HPDE6-E6E7 (cell line): ENCODE measurements at regions not wholly inside any gene's neighbourhood (a gene's known extent, or its start where the extent isn't known, plus 50 kb on each side); places are given as distances from the start of the nearest gene placed in this dataset.
"Not testable (repeated sequence)": the region's sequence is repeated elsewhere in the genome, so short reads cannot be mapped to it uniquely, and the experiment has no call there.

Experiments
- DNase-seq: peaks from one replicate; pipeline ENCODE4 v3.0.0; 2011; ENCODE audit warnings: missing footprints; ENCODE audit errors: extremely low spot score

DNA sequence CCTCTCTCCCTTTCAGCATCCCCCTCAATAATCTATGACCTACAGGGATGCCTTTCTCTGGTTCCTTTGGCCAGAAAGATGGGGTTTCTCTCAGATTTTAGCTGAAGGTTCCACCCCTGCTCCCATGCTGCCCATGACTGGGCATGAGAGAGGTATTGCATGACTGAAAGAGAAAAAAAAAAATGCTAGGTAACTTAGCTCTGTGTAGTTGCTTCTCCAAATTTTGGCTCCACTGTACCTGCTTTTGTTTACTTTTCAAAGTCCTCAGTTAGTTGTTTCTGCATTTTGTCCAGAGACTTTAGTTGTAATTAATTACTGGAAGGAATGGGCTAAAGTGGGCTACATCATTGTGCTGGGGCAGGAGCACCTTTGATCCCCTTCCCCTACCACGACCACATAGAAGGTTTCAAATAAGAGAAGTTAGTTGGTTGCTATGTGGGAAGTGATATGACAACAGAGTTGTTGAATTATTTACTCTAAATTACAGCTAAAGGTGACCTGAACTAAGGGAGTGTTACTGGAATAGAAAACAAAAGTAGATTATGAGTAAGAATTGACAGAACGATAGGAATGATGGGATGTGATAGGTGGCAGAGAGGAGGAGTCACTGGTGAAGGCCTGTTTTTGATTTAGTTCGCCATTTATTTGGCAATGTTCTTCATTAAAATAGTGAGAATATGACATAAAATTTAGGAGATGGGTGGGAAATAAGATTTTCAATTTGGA lies 605.4 kb upstream of the NR2F2 start:
- no peak for DNase-seq

DNA sequence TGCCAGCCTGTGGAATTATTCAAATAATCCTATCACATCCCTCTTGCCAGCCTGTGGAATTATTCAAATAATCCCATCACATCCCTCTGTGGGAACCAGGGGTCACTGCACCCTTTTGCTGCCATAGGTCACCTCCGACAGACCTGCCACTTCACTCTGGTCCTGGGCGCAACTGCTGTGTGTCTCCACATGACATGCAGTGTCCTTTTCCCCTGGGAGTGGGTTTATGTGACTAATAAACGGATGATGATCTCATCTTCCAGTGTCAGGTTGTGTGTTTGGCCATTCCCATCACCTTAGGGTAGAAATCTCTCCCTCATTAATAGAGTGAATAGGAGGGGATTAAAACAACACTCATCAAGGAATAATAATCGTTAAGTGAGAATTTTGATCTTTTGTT lies 603.6 kb upstream of the NR2F2 start:
- DNase-seq: no peak

DNA sequence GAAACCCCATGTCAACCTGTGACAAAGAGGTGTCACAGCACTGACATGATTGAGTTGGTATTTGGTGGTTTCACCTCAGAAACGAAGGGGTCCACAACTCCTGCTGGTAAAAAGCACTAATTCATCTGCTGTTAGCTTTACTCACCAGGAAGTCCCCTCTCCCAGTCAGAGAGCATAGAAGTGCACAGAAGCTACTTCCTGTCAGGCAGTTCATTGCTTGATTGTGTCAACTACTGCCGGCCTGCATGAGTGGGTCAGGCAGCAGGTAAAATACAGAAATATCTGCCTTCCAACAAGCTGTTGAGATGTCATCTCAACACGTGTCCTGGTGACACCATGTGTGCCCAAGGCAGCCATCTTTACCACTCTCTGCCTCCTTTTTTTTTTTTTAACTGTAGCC lies 596.6 kb upstream of the NR2F2 start:
- DNase-seq: no peak

DNA sequence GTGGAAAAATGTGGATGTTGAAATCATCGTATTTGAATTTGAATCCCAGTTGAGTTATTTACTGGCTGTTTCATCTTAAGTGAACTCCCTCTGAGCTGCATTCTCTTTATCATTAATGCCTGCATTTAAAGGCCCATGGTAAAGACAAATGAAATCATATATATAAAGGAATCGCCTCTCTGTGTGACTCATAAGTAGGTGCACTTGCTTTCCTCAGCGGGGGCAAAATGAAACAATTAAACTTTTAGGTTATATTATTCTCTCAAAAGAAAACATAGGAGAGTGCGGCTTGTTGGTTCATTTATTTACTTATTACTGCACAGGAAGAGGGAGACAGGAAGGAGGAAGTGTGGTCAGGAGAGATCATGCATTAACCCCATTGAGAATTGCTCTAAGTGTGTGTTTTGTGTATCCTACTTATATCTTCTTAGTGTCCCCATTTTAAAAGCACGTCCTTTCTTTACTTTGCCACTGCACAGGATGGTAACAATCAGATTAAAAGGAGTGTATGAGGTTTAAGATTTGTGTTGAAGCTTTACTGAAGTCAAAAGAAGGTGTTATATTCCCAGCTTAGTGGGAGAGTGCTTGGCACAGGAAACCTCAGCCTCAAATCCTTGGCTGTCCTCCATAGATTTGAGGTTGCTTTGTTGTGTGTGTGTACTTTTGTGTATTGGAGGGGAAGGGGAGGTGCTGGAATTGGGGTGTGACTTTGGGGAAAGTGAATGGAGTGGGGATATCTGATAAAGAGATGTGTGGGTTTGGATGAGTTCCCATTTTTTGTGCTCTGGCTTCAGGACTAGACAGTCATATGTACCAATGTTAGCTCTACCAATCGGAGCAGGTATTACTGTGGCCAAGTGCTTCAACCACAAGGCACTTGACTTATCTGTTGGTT lies 595.8 kb upstream of the NR2F2 start:
- DNase-seq: no peak

DNA sequence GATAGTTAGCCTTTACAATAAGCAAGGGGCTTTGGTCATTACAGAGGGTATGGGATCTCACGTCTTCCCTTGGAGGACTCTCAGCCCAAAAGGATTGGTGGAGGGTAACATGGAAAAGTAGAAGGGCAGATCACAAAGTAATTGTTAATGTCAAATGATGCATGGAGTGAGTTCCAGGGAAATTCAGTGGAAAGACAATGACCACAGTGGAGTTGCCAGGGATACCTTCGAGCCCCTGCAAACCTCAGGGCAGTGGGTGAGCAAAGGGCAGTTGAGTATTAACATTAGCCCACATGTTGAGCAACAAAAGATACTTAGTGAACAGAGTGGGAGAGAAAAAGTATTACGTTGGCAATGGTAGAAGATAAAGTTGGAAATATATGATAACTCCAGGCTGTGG lies 593.4 kb upstream of the NR2F2 start:
- DNase-seq: no peak

DNA sequence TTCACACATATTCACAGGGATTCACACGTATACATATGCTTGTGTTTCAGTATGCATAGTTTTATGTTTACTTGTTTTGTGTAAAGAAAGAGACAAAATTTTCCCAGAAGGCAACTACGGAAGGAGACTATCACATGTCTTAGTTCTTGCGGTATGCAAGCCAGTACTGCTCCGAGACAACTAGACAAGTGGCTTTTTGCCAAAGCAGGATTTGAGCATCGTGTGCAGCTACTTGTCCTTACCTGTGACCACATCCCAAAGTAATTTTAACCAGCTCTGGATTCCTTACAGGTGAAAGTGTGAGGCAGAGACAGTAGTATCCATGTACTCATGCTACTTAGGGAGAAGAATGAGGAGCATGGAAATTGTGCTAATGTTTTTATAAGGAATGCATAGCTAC lies 591.4 kb upstream of the NR2F2 start:
- peak; percentile 6 for DNase-seq

DNA sequence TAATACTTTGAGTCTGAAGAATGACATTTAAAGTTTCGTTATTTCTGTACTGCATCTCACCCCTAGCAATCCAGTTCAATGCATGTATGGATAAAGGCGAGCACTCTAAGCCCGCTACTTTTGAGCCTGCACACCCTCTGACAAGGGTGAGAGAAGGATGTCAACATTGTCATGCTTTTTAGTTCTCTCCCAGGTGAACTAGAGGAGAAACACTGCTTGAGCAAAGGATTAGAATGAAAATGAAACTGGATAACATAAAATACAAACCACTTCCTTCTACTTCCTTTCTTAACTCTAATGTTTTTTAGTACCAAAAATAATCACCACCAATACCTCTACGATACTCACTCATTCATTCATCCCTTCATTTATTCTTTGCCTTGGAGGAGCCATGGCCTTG lies 588.7 kb upstream of the NR2F2 start:
- DNase-seq: no peak

DNA sequence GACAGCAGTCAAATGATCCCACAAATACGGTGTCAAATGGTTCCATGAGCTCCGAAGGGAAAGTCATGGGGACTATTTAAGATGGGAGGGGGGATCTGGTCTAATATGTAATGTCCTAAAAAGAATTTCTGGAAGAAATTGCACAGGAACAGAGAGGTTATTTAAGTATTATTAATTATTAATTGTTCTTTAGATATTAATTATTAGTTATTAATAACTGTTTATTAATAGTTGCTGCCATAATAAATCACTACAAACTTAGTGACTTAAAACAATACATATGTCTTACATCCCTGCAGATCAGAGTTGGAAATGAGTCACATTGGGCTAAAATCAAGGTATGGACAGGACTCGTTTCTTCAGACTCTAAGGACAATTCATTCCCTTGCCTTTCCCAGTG lies 588.2 kb upstream of the NR2F2 start:
- DNase-seq: no peak

DNA sequence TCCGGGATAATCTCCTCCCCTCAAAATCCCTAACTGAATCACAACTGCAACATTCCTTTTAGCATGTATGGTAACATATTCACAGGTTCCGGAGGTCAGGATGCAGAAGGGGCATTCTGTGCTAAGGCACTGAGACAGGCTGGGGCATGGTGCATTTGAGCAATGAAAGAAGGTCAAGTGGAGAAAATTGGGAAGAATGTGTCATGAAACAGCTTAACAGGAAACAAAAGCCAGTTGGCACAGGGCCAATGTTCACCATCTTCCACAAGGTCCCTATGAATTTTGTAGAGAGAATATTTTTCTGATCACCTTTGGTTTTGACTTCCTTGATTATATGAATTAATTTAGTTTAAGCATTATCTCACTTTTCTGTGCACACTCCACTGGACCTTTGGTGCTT lies 587.7 kb upstream of the NR2F2 start:
- no peak for DNase-seq

DNA sequence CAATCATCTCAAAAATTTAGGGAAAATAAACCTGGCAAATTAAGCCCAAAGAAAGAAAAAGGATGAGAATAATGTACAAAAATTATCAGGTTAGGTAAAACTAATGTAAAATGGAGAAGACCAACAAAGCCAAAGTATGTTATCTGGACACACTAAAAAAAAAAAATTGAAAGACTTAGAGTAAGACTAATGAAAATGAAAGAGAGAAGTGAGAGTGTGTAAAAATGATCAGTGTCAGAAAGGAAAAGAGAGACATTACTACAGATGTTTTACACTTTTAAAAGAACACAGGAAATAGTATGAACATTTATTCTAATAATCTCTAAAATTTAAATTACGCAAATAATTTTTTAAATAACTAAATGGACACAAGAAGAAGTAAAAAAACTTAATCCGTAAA lies 573.3 kb upstream of the NR2F2 start:
- DNase-seq: no peak

DNA sequence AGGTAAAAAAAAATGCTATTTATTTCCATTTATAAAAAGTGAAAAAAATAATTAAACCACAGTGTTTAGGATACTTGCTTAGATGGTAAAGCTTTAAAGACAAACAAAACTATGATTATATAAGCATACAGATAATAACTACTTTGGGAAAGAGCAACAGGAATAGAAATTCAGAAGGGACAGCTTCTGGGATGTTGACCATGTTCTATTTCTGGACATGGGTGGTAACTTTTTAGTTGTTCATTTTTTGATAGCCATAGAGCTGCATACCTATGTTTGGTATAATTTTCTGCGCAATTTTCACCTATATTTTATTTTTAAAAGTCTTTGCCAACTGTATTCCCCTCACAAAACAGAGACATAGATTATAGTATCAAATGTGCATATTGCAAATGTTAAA lies 572.0 kb upstream of the NR2F2 start:
- DNase-seq: no peak

DNA sequence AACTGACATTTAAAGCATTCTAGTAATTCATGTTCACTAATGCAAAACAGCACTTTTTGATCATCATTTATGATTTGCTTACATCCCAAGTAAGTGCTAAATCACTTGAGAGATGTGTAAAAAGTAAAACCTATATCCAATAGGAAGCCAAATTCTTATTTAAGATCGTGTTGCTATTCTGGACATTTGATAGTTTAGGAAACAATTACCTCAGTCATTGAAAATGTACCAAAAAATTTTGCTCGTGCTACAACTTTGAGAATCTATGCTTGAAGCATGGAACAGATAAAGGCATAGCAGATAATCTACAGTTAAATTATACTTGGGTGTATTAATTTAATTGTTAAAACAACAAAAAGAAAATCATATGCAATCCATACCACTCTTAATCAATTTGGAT lies 571.6 kb upstream of the NR2F2 start:
- no peak for DNase-seq

DNA sequence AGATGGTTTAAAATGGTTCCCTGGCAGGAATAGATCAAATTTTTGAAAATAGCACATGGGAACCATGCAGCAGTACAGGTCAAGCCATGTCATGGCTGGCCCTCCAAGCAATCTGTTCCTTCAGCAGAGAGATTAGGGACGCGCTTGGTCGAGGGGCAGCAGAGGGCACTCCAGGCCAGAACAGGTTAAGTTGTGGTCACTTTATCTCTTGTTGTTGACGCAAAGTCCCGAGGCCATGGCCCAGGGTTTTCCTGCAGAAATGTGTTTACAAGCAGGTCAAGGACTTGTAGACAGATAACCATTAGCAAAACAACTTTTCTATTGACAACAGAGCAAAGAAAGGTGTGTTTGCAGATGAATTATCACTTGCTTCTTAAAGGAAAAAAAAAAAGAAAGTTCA lies 570.0 kb upstream of the NR2F2 start:
- no peak for DNase-seq

DNA sequence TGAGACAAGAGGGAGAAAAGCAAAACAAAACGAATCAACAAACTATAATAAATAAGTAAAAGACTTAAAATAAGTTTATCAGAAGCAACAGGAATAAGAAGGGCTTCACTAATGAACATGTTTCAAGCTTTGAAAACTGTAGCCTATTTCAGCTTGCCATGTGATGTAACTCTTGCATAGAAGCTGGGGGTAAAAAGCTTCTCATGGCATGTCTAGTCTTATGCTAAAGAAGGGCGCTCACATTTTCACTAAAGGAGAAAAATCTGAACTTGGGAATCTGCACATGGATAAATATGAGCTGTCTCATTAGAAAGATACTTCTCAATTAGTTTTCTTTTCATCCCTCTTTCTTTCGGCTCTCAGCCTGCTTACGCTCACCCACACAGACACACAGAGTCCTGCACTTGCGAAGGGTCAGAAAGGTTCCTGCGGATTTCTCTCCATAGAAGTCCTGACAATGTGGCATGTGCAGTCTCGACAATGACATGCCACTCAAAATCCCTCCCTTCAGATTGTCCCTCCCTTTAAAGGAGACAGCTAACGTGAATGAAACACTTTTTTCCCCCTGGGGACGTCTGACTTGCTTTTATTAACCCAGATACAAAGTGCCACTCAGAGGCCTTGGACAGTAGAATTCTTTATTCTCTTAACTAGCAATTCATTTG lies 568.9 kb upstream of the NR2F2 start:
- DNase-seq: no peak

DNA sequence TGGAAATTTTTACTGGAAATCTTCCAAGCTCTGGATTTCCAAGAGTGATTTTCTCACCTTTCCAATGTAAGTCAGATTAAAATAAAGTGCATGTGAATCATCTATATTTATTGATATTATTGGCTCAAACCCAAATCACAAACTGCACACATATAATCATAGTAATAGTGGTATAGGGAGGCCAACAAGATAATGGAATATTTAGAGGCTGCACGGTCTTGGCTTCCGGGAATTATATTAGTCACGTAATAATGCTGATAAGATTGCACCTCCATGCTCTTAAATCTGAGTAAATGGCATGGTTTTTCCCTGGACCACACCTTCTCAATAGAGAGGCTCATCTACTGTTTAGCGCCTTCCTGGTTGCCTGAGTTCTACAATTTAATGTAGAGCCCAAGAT lies 567.1 kb upstream of the NR2F2 start:
- DNase-seq: no peak

DNA sequence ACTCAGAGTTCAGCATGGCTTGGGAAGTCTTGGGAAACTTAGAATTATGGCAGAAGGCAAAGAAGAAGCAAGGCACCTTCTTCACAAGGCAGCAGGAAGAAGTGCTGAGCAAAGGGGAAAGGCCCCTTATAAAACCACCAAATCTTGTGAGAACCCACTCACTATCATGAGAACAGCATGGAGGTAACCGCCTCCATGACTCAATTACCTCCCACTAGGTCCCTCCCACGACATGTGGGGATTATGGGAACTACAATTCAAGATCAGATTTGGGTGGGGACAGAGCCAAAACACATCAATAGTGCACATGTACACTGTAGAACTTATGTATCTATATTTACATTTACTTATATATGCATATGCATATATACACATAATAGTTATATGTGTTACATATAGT lies 565.3 kb upstream of the NR2F2 start:
- no peak for DNase-seq

DNA sequence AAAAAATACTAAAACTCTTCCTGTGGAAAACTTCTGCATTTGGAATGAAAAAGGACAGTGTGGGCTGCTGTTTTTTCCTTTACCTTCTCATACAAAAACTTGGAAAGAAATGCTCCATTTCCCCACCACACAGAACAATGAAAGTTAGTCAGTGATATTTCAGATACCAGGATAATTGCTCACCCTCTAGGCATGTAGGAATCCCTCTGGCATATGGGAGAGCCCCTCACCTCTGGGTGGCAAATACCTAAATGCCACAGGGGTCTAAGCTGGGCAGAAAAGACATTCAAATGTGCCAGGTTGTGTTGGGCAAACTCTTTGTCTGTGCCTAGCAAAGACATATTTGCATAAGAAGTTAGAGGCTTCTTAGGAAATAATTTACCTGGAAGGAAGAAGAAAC lies 560.3 kb upstream of the NR2F2 start:
- DNase-seq: peak; percentile 9

DNA sequence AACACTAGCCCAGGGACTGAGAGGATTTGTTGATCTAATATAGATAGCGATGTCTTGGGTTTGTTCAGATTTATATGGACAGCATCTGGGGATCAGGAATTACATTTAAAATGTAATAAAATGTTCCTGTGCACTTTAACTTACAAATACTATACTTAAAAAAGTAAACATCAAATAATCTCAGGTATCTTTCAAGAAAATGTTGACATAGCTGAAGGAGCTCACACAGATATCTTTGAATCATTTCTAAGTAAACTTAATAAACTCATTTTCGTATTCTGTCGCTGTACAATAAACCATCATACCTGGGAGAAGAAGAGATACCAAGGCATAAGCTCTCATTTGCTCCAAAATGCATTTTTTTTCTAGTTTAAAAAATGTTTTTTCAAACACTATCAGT lies 557.5 kb upstream of the NR2F2 start:
- no peak for DNase-seq

DNA sequence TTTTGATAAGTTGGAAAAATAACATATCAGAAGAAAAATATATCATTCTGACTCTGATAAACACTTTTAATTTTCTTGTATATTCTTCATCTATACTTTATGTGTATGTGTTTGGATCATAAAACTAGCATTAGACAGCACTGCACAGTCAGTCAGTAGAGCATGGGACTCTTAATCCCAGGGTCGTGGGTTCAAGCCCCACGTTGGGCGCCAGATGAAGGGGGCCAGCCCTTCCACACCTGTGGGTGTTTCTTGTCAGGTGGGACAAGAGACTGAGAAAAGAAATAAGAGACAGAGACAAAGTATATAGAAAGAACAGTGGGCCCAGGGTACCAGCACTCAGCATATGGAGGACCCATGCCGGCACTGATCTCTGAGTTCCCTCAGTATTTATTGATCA lies 546.0 kb upstream of the NR2F2 start:
- DNase-seq: no peak

DNA sequence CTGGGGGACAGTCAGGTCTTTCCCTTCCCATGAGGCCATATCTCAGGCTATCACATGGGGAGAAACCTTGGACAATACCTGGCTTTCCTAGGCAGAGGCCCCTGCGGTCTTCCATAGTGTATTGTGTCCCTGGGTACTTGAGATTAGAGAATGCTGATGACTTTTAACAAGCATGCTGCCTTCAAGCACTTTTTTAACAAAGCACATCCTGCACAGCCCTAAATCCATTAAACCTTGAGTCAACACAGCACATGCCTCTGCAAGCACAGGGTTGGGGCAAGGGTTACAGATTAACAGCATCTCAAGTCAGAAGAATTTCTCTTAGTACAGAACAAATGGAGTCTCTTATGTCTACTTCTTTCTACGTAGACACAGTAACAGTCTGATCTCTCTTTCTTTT lies 545.2 kb upstream of the NR2F2 start:
- not testable (repeated sequence) for DNase-seq

DNA sequence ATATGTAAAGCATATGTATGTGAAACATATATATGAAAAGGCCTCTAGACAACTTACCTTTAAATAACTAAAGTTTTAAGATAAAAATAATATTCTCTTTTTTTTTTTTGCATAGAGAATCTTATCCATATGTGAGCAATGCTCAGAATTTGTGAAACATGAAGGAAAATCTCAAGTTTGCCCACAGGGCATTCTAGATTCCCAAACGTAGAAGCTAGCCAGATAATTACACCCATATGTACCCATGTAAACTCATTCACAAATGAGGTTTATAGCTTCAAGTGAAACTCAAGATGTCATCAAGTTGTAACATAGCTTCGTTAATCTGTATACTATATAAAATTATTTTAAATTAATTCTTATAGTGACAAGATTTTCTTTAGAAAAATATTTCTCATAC lies 537.3 kb upstream of the NR2F2 start:
- no peak for DNase-seq

DNA sequence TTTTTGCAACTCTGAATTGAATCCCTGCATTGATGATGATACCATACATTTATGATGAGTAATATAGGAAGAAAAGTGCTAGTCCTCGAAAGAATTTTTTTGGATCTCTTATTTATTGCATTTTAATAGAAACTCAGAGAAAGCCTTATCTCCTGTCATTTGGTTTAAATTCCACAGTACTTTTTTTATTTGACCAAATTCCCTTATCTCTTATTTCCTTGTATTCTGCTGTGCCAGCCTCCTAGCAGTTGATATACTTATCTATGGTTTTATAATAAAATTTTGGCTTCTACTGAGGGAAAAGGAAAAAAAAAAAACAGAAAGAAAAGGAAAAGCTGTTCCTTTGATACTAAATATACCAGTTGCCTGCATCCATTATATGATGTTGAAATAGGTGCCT lies 535.1 kb upstream of the NR2F2 start:
- DNase-seq: no peak
